ENCODE measurements at regions not wholly inside any gene's neighbourhood (a gene's known extent, or its start where the extent isn't known, plus 50 kb on each side); places are given as distances from the start of the nearest gene placed in this dataset.

- TF ChIP-seq CTCF (conservative IDR thresholded peaks at IDR 0.05; ENCODE audit: low read depth, low read length) (no peak), EZH2phosphoT487 (IDR thresholded peaks at IDR 0.05; ENCODE audit: borderline replicate concordance, low read length) (no peak)
These were observed 81.6 kb downstream of the MYEOV start for GRCh38 chr11:69375316-69376154.
